ENCODE measurements at regions not wholly inside any gene's neighbourhood (a gene's known extent, or its start where the extent isn't known, plus 50 kb on each side); places are given as distances from the start of the nearest gene placed in this dataset.

GRCh38 chr6:96276305-96276704 lies 245.3 kb upstream of the UFL1 start:
- TF ChIP-seq, protein P1, sequence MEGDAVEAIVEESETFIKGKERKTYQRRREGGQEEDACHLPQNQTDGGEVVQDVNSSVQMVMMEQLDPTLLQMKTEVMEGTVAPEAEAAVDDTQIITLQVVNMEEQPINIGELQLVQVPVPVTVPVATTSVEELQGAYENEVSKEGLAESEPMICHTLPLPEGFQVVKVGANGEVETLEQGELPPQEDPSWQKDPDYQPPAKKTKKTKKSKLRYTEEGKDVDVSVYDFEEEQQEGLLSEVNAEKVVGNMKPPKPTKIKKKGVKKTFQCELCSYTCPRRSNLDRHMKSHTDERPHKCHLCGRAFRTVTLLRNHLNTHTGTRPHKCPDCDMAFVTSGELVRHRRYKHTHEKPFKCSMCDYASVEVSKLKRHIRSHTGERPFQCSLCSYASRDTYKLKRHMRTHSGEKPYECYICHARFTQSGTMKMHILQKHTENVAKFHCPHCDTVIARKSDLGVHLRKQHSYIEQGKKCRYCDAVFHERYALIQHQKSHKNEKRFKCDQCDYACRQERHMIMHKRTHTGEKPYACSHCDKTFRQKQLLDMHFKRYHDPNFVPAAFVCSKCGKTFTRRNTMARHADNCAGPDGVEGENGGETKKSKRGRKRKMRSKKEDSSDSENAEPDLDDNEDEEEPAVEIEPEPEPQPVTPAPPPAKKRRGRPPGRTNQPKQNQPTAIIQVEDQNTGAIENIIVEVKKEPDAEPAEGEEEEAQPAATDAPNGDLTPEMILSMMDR (IDR thresholded peaks at IDR 0.05; ENCODE audit: low read length, missing control alignments), result no peak
- DNase-seq (ENCODE audit: low read depth), result no peak
- no peak overlapping the region for H3K4me3 ChIP-seq (replicated peaks; ENCODE audit: low read depth, low read length)

GRCh38 chr6:96276856-96277255 lies 244.8 kb upstream of the UFL1 start:
- TF ChIP-seq, protein P1 (IDR thresholded peaks at IDR 0.05; ENCODE audit: low read length, missing control alignments), result no peak
- no peak overlapping the region for H3K4me3 ChIP-seq (replicated peaks; ENCODE audit: low read depth, low read length)
- no peak for DNase-seq (ENCODE audit: low read depth)

DNA sequence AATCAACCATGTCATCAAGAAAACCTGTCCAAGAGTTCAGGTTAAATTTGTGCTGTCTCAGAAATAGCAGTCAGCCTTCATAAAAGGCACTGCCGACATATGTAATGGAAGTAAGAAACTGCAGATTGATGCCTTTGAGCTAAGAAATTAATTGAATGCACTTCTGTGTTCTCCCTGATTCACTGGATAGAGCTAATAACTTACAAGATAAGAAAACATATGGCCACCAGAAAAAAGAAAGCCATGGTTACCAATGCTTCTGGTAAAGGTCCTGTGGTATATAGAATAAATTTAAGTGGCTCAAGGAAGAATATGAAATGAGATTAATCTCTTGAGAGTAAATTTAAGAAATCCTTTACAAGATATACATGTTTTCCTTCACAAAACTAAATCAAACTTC lies 242.5 kb upstream of the UFL1 start:
- DNase-seq (ENCODE audit: low read depth), result no peak
- TF ChIP-seq, protein P1 (IDR thresholded peaks at IDR 0.05; ENCODE audit: low read length, missing control alignments), result no peak
- no peak overlapping the region for H3K4me3 ChIP-seq (replicated peaks; ENCODE audit: low read depth, low read length)

DNA sequence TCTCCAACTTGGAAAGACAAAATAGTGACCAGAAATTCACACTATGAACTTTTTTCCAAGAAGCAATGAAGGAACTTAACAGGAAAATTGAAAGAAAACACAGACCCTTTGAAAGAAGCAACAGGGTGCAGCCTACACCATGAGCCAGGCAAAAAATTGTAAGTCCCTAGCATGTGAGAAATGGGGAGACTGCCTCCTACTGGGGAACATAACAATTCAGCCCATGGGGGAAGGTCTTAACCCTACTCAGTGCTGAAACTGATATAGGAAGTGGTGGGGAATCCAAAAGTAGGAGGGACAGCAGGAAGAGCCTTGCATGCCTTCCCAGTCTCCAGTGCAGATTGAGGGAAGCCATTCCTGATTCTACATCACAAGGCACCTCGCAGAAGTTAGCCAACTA lies 235.1 kb upstream of the UFL1 start:
- no peak overlapping the region for H3K4me3 ChIP-seq (replicated peaks; ENCODE audit: low read depth, low read length)
- TF ChIP-seq, protein P1 (IDR thresholded peaks at IDR 0.05; ENCODE audit: low read length, missing control alignments), result no peak
- DNase-seq (ENCODE audit: low read depth), result no peak

DNA sequence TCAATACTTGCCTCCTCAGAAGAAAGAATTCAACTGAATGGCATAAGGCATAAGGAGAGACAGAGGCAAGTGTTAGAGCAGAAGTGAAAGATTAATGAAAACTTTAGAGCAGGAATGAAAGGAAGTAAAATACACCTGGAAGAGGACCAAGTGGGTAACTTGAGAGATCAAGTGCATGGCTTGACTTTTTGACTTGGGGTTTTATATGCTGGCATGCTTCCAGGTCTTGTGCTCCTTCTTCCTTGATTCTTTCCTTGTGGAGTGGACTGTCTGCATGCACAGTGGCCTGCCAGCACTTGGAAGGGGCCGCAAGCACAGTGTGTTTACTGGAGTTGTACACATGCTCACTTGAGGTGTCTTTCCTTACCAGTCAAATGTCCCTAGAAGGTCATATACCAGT lies 222.1 kb upstream of the UFL1 start:
- TF ChIP-seq, protein P1 (IDR thresholded peaks at IDR 0.05; ENCODE audit: low read length, missing control alignments), result no peak
- DNase-seq (ENCODE audit: low read depth), result no peak
- H3K4me3 ChIP-seq (replicated peaks; ENCODE audit: low read depth, low read length), result no peak overlapping the region

- no peak for DNase-seq (ENCODE audit: low read depth)
- no peak overlapping the region for H3K4me3 ChIP-seq (replicated peaks; ENCODE audit: low read depth, low read length)
- TF ChIP-seq, protein P1 (IDR thresholded peaks at IDR 0.05; ENCODE audit: low read length, missing control alignments), result no peak
Observed at GRCh38 chr6:96301023-96301422, 220.6 kb upstream of the UFL1 start.

GRCh38 chr6:96301781-96302180 lies 219.8 kb upstream of the UFL1 start:
- DNase-seq (ENCODE audit: low read depth), result peak; percentile 1
- TF ChIP-seq, protein P1 (IDR thresholded peaks at IDR 0.05; ENCODE audit: low read length, missing control alignments), result no peak
- no peak overlapping the region for H3K4me3 ChIP-seq (replicated peaks; ENCODE audit: low read depth, low read length)

Data from fibroblast of pulmonary artery (primary cell).